Testis (tissue), 2 donors: ENCODE measurements at regions not wholly inside any gene's neighbourhood (a gene's known extent, or its start where the extent isn't known, plus 50 kb on each side); places are given as distances from the start of the nearest gene placed in this dataset.

Experiments
- DNase-seq: peaks from one replicate; pipeline ENCODE4 v3.0.0-alpha.2; 2019
- H3K27ac ChIP-seq, 2 donors: fragments of 200-600 bp; sonication (generic); one replicate each; pipeline ENCODE4 v1.5.1; 2019
- H3K27me3 ChIP-seq: fragments of 200-600 bp; sonication (generic); one replicate; pipeline ENCODE4 v1.5.1; 2019
- H3K36me3 ChIP-seq: fragments of 200-600 bp; sonication (generic); one replicate; pipeline ENCODE4 v1.5.1; 2017; ENCODE audit warnings: low read depth; ENCODE audit errors: missing control alignments
- H3K4me1 ChIP-seq: fragments of 200-600 bp; sonication (generic); one replicate; pipeline ENCODE4 v1.5.1; 2019
- H3K4me3 ChIP-seq, 2 donors: fragments of 200-600 bp; sonication (generic); one replicate each; pipeline ENCODE4 v1.5.1; 2017 to 2019
- H3K9me3 ChIP-seq: fragments of 200-600 bp; sonication (generic); one replicate; pipeline ENCODE4 v1.5.1; 2017
- CTCF ChIP-seq, 3 experiments: fragments of 450-650 bp in 2 of 3; fragments of 200-600 bp in 1 of 3; sonication (generic) in 1 of 3; IDR thresholded peaks; one replicate each; pipeline ENCODE4 v1.5.1; 2016 to 2019; ENCODE audit warnings: antibody characterized with exemption in 3 of 3, mild to moderate bottlenecking in 2 of 3, moderate library complexity in 1 of 3
- POLR2A ChIP-seq: fragments of 450-650 bp; IDR thresholded peaks from one replicate; pipeline ENCODE4 v1.6.1; 2017; ENCODE audit warnings: antibody characterized with exemption, mild to moderate bottlenecking, moderate library complexity
- WGBS, 2 donors: methylation state at CpG; one replicate each; pipeline ENCODE4 v1.1.5; 2018; 5-methylcytosine and 5-hydroxymethylcytosine counted together
- intact Hi-C: fragments of 100-400 bp; cut with DNase I; formaldehyde crosslinking; loops from one replicate; pipeline ENCODE4 v1.15.1; 2023; ENCODE audit warnings: low total_unique reads

- intact Hi-C loops, result no loop called here
- no peak overlapping the region for H3K4me3 ChIP-seq
These were observed 139.4 kb upstream of the B3GALT2 start for GRCh38 chr1:193325771-193326170.

GRCh38 chr1:193325042-193325441 lies 138.6 kb upstream of the B3GALT2 start:
- TF ChIP-seq POLR2A, result no peak
- no peak for TF ChIP-seq CTCF (IDR thresholded peaks at IDR 0.05)
- Histone ChIP-seq H3K4me3 (no peak overlapping the region), H3K9me3 (no peaks in the 10 kb centered on the region), H3K4me1 (no peaks in the 10 kb centered on the region), H3K36me3 (no peaks in the 10 kb centered on the region), H3K27me3 (no peaks in the 10 kb centered on the region), H3K27ac (no peak overlapping the region)
- WGBS, 2 donors, result 88% methylated on average over 1 of the region's 1 CpG
- intact Hi-C loops, result no loop called here
- no peak for DNase-seq

More at GRCh38 chr1:193325771-193326170, 139.4 kb upstream of the B3GALT2 start:
- Histone ChIP-seq H3K4me1 (no peaks in the 10 kb centered on the region), H3K36me3 (no peaks in the 10 kb centered on the region), H3K9me3 (no peaks in the 10 kb centered on the region), H3K27me3 (no peaks in the 10 kb centered on the region), H3K27ac (no peak overlapping the region)
- 90 to 94% methylated on average over 4 of the region's 4 CpGs for WGBS, 2 donors
- no peak for TF ChIP-seq CTCF (IDR thresholded peaks at IDR 0.05)
- no peak for TF ChIP-seq POLR2A
- DNase-seq, result no peak

- Histone ChIP-seq H3K27ac (no peak overlapping the region), H3K27me3 (no peaks in the 10 kb centered on the region), H3K9me3 (no peaks in the 10 kb centered on the region), H3K4me1 (no peaks in the 10 kb centered on the region), H3K36me3 (no peaks in the 10 kb centered on the region), H3K4me3 (no peak overlapping the region)
- 70 to 85% methylated on average over 2 of the region's 2 CpGs for WGBS, 2 donors
- intact Hi-C loops, result no loop called here
- no peak for DNase-seq
- TF ChIP-seq CTCF (IDR thresholded peaks at IDR 0.05), result no peak
- no peak for TF ChIP-seq POLR2A
These were observed 135.8 kb upstream of the B3GALT2 start for GRCh38 chr1:193322211-193322610.

- no peak overlapping the region for H3K4me3 ChIP-seq
- WGBS, 2 donors, result 68 to 83% methylated on average over 2 of the region's 2 CpGs
- intact Hi-C loops, result no loop called here
- H3K9me3 ChIP-seq, result no peaks in the 10 kb centered on the region
- no peaks in the 10 kb centered on the region for H3K4me1 ChIP-seq
- TF ChIP-seq POLR2A (no peak), CTCF (IDR thresholded peaks at IDR 0.05) (no peak)
- H3K36me3 ChIP-seq, result no peaks in the 10 kb centered on the region
- DNase-seq, result no peak
- H3K27ac ChIP-seq, result no peak overlapping the region
- no peaks in the 10 kb centered on the region for H3K27me3 ChIP-seq
These were observed 134.9 kb upstream of the B3GALT2 start for GRCh38 chr1:193321242-193321840.

- WGBS, 2 donors, result 76 to 85% methylated on average over 2 of the region's 2 CpGs
- H3K27me3 ChIP-seq, result no peaks in the 10 kb centered on the region
- no peak overlapping the region for H3K4me3 ChIP-seq
- no peaks in the 10 kb centered on the region for H3K4me1 ChIP-seq
- no peak overlapping the region for H3K27ac ChIP-seq
- TF ChIP-seq POLR2A, result no peak
- TF ChIP-seq CTCF (IDR thresholded peaks at IDR 0.05), result no peak
- no peaks in the 10 kb centered on the region for H3K9me3 ChIP-seq
- H3K36me3 ChIP-seq, result no peaks in the 10 kb centered on the region
- no peak for DNase-seq
- intact Hi-C loops, result no loop called here
These were observed 133.9 kb upstream of the B3GALT2 start for GRCh38 chr1:193320270-193320669.
